GM21526 (cell line): ENCODE measurements at regions not wholly inside any gene's neighbourhood (a gene's known extent, or its start where the extent isn't known, plus 50 kb on each side); places are given as distances from the start of the nearest gene placed in this dataset.

Source experiments
- ATAC-seq: cut with Tn5 transposase; IDR thresholded peaks from one replicate; pipeline ENCODE4 v1.9.1; 2021; ENCODE audit warnings: moderate library complexity; ENCODE audit not compliant: unreplicated experiment, low FRiP score

- ATAC-seq = no peak
Measured at GRCh38 chr6:113160306-113161017, 696.7 kb upstream of the MARCKS start.

DNA sequence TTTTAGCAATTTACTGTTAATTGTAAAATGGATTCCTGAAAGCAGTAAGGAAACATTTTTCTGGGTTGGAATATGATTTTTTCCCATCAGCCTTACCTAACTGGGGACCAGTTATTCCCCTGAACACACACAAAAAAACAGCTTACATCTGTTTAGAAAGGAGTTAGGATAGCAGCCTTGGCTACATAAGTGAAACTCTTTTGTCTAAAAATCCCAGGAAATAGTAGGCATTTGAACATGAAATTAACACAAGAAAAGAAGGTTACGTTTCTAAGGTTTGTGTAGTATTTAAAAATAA lies 696.2 kb upstream of the MARCKS start:
- ATAC-seq = no peak

GRCh38 chr6:113162739-113163138 lies 694.4 kb upstream of the MARCKS start:
- ATAC-seq = no peak

- ATAC-seq = no peak
Measured at GRCh38 chr6:113168057-113168456, 689.1 kb upstream of the MARCKS start.

DNA sequence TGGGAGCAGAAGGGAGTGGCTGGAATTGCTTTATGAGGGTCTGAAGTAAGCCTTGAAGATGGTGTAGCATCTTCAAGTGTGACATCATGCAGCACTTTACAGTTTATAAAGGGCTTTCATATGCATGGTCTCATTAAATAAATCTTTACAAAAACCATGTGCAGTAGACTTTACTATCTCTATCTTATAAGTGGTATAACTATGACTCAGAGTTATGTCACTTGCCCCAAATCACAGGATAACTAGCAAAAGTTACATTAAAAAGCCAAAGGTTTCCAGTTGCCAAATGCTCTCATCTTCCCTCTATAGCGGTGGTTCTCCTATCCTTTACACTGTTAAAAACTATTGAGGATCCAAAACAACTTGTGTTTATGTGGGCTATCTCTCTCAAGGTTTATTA lies 687.7 kb upstream of the MARCKS start:
- ATAC-seq = no peak

GRCh38 chr6:113170454-113170853 lies 686.7 kb upstream of the MARCKS start:
- ATAC-seq = no peak

- ATAC-seq = no peak
Measured at GRCh38 chr6:113171882-113172281, 685.3 kb upstream of the MARCKS start.

DNA sequence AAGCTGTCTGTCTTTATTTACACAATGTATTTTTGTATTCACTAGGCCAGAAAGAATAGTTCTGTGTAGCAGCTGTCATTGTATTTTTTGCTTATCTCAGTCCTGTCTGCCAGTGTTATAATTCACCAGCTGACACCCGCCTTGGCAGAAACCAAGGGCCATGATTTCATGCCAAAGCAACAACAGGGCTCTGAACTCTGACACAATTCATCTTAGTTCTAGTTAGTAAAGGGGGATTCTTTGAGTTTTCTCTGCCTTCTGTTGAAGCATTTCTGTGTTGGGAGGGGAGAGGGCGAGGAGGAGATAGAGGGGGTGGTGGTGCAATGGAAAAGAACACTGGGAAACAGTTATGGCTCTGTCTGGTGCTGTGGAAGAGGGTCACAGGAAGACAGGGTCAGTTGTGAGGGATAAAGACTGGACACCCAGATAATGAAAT lies 684.6 kb upstream of the MARCKS start:
- no peak for ATAC-seq

DNA sequence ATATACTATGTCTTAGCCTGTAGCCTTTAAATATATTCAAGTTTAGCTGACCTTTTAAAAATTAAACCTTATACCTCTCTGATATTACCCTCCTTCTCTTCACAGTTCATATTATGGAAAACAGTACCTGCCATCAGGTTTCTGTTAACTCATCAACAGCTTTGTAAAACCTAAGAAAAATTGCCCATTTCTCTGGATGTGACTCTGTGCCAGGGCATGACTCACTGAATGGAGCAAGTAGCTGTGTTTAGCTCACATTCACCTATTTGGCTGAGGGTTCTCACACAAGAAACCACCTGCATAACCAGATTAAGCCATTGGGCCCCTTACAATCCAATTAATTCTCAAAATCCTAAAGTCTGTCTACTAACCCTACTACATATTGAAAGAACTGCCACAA lies 678.8 kb upstream of the MARCKS start:
- no peak for ATAC-seq

DNA sequence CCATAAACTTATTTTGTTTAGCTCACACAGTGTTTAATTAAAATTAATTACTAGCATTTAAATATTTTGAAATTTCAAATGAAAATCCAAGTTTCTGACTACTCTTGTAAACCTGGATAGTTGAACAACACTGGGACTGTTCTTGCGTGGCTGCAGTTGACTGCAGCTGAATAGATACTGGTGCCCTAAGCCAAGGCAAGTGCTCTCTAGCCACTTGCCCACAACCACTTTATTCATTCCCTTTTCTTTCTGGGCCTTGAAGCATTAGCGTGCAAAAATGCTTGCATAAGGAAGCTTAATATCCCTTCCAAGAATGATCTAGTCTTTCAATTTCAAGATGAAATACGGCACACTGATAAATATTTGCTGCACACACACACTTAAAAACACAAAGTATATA lies 676.0 kb upstream of the MARCKS start:
- ATAC-seq = no peak

GRCh38 chr6:113182370-113183141 lies 674.6 kb upstream of the MARCKS start:
- ATAC-seq = no peak

- no peak for ATAC-seq
Measured at GRCh38 chr6:113184291-113184690, 672.9 kb upstream of the MARCKS start.

DNA sequence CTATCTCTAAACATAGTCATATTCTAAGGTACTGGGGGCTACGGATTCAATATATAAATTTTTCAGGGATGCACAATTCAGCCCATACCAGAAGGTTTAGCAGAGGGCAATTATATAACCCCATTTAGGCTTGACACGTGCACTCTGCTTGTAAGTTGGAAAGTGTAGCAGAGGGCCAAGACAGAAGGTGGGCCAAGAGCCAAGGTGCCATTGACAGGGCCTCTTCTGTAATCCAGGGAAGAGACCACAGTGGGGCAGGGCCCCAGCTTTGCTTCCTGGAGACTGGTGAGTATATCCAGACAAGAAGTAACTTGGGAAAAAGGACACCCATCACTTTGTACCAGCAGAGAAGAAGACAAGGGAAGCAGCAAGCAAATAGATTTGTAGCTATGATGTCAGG lies 672.4 kb upstream of the MARCKS start:
- ATAC-seq = no peak

DNA sequence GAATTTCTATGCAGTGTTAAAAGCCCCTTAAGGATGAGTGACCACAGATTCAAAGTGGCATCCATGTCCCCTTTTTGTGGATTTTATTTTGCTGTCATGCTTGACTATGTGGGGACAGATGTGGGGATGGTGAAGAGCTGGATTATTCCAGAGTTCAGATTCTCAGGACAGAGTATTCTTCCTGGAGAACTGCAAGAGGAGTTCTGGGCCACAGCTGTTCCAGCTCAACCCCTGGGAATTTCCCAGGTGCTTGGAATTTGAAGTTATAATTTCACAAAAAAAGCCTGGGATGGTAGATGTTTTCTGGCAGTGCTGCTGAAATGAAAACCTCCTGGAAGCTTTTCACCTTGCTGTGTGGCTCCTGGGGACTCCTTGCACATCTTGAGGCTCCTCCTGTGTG lies 671.8 kb upstream of the MARCKS start:
- ATAC-seq = no peak

- ATAC-seq = no peak
Measured at GRCh38 chr6:113187661-113188060, 669.5 kb upstream of the MARCKS start.

GRCh38 chr6:113188962-113189361 lies 668.2 kb upstream of the MARCKS start:
- no peak for ATAC-seq

DNA sequence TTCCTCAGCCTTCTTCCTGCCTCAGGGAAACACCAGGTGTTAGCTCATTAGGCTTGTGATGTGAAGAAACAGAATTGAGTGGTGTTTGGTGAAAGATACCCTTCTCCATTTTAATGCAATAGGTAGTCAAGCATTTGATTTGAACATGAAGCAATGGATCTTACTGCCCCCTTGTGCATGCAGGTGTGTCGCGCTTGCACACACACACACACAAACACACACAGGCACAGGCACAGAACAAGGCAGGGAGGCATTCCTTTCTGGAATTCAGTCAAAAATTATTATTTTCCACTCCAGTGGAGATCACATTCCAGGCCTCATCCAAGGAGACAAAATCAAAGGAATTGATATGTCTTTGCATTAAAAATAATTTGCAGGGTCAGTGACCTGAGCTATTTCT lies 667.0 kb upstream of the MARCKS start:
- ATAC-seq = no peak

DNA sequence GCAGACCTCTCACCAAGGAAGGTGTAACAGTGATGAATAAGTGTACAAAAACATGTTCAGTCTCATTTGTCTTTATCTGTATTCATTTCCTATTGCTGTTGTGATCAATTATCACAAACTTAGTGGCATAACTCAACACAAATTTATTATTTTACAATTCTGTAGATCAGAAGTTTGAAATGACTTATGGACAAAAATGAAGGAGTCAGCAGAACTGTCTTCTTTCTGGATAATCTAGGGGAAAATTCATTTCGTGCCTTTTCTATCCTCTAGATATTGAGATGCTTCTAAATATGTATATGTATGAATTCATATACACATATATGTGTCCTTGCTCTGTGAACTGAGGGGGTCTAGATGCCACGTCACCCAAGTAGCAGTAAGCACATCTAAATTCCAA lies 663.1 kb upstream of the MARCKS start:
- no peak for ATAC-seq

DNA sequence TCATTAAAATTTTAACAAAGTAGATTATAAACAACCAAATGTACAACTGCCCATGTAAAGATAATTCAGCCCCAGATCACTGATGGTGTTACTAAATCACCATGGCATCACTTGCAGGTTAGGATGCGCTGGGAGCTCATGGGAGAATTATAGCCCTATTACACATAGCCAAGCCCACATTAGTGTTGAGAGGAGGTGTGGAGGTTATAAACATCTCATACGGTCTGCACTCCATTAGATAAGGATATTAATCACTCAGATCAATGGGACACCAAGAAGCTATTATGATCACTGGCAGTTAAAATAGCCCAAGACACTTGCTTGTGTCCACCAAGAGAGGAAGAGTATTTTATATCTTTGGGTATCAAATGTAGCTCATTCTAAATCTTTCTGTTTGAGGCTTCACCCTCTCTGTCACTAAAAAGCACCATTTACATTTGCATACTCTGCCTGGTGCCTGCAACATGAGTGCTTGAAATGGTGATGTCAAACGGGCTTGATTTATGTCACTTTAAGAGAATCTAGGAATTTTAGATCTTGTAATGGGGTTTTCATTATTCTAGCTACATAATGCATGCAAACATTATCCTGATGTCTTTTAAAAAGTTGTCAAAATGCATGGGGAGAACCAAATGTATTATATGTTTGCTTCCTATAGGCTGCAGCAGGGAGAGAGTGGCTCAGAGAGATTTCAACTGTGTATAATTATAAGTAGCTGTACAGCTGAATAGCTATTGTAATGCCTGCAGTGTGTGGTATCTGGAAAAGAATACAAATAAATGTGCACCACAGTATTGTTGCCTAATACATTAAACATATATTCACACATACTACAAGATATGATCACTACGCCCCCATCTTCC lies 654.1 kb upstream of the MARCKS start:
- no peak for ATAC-seq

GRCh38 chr6:113203715-113204110 lies 653.4 kb upstream of the MARCKS start:
- ATAC-seq = no peak

GRCh38 chr6:113205553-113205952 lies 651.6 kb upstream of the MARCKS start:
- ATAC-seq = no peak
